ENCODE measurements at regions not wholly inside any gene's neighbourhood (a gene's known extent, or its start where the extent isn't known, plus 50 kb on each side); places are given as distances from the start of the nearest gene placed in this dataset.

- FAIRE-seq (no peak), DNase-seq (ENCODE audit: low read depth, low spot score) (no peak), ATAC-seq (no peak)
- in situ Hi-C loops (cut with MboI): no loop called here
- RAD21 ChIA-PET (ENCODE audit: unreplicated experiment): no interaction called here
- BruUV-seq (replicated peaks): no TSS peak
- Histone ChIP-seq H2AFZ (ENCODE audit: control insufficient read depth, low read depth, low read length) (no peak overlapping the region), H3K27me3 (replicated peaks in 1 of 2; ENCODE audit: control insufficient read depth in 2 of 2, insufficient read depth in 2 of 2, low read length in 1 of 2) (no peaks in the 10 kb centered on the region), H3K79me2 (ENCODE audit: control insufficient read depth, insufficient read depth, low read length) (no peaks in the 10 kb centered on the region), H3K4me3 (no peak overlapping the region), H3K9me3 (replicated peaks; ENCODE audit: control insufficient read depth, insufficient read depth, low read length) (no peaks in the 10 kb centered on the region), H3K4me2 (ENCODE audit: control insufficient read depth, insufficient read depth) (no peak overlapping the region), H3K27ac (ENCODE audit: control insufficient read depth, insufficient read depth) (no peak overlapping the region), H3K4me1 (ENCODE audit: control insufficient read depth, insufficient read depth, low read length) (no peaks in the 10 kb centered on the region), H3K36me3 (ENCODE audit: control insufficient read depth in 2 of 2, insufficient read depth in 2 of 2, low read length in 1 of 2) (no peaks in the 10 kb centered on the region), H4K20me1 (ENCODE audit: control insufficient read depth, insufficient read depth) (no peaks in the 10 kb centered on the region), H3K9ac (ENCODE audit: control insufficient read depth, insufficient read depth, low read length) (no peak overlapping the region)
- POLR2A ChIA-PET: no interaction called here
- SMC1A ChIA-PET (ENCODE audit: uncharacterized antibody, unreplicated experiment): no interaction called here
- CTCF ChIA-PET: no interaction called here
- 23% methylated on average over 3 of the region's 3 CpGs for WGBS (ENCODE audit: insufficient coverage, insufficient replicate concordance, low lambda C conversion rate, missing lambda C conversion rate)
- intact Hi-C loops (cut with micrococcal nuclease; ENCODE audit: unreplicated experiment): no loop called here
- TF ChIP-seq RB1 (IDR thresholded peaks at IDR 0.05; ENCODE audit: borderline replicate concordance) (no peak), MEF2A (IDR thresholded peaks at IDR 0.05; ENCODE audit: insufficient read depth, low read depth, low read length) (no peak), ZNF622 (IDR thresholded peaks at IDR 0.05) (no peak), BRCA1 (IDR thresholded peaks at IDR 0.05; ENCODE audit: low read depth, low read length) (no peak), ZBED1 (IDR thresholded peaks at IDR 0.05; ENCODE audit: borderline replicate concordance) (no peak), E2F4 (IDR thresholded peaks at IDR 0.05; ENCODE audit: low read depth, low read length) (no peak), ZNF217 (IDR thresholded peaks at IDR 0.05) (no peak), POLR2AphosphoS5 (IDR thresholded peaks at IDR 0.05; ENCODE audit: low read length) (no peak), CEBPZ (IDR thresholded peaks at IDR 0.05; ENCODE audit: low read depth, low read length) (no peak), TCF12 (IDR thresholded peaks at IDR 0.05; ENCODE audit: low read depth, low read length) (no peak), SIN3A (IDR thresholded peaks at IDR 0.05; ENCODE audit: low read depth, low read length) (no peak), KDM1A (IDR thresholded peaks at IDR 0.05; ENCODE audit: borderline replicate concordance) (no peak), EZH2 (IDR thresholded peaks at IDR 0.05; ENCODE audit: borderline replicate concordance, control insufficient read depth, low read depth, low read length) (no peak), BCL3 (IDR thresholded peaks at IDR 0.05; ENCODE audit: borderline replicate concordance, insufficient read depth, low read depth, low read length, poor library complexity, severe bottlenecking) (no peak), HSF1 (IDR thresholded peaks at IDR 0.05; ENCODE audit: low read depth, low read length) (no peak)
- TF ChIP-seq, protein P1, sequence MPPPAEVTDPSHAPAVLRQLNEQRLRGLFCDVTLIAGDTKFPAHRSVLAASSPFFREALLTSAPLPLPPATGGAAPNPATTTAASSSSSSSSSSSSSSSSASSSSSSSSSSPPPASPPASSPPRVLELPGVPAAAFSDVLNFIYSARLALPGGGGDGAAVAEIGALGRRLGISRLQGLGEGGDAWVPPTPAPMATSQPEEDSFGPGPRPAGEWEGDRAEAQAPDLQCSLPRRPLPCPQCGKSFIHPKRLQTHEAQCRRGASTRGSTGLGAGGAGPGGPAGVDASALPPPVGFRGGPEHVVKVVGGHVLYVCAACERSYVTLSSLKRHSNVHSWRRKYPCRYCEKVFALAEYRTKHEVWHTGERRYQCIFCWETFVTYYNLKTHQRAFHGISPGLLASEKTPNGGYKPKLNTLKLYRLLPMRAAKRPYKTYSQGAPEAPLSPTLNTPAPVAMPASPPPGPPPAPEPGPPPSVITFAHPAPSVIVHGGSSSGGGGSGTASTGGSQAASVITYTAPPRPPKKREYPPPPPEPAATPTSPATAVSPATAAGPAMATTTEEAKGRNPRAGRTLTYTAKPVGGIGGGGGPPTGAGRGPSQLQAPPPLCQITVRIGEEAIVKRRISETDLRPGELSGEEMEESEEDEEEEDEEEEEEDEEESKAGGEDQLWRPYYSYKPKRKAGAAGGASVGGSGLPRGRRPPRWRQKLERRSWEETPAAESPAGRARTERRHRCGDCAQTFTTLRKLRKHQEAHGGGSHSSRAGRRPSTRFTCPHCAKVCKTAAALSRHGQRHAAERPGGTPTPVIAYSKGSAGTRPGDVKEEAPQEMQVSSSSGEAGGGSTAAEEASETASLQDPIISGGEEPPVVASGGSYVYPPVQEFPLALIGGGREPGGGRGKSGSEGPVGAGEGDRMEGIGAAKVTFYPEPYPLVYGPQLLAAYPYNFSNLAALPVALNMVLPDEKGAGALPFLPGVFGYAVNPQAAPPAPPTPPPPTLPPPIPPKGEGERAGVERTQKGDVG (CRISPR knock-in tag; IDR thresholded peaks at IDR 0.05): no peak
Observed at GRCh38 chr1:195956845-195957244, 651.4 kb downstream of the KCNT2 start.
